ENCODE measurements at regions not wholly inside any gene's neighbourhood (a gene's known extent, or its start where the extent isn't known, plus 50 kb on each side); places are given as distances from the start of the nearest gene placed in this dataset.
"Not testable (repeated sequence)": the region's sequence is repeated elsewhere in the genome, so short reads cannot be mapped to it uniquely, and the experiment has no call there.

GRCh38 chr1:185559684-185560331, 174.4 kb upstream of the HMCN1 start:
- ATAC-seq (peak; percentile 91 to 92), DNase-seq (peak; percentile 20)

GRCh38 chr1:185559151-185559550, 175.0 kb upstream of the HMCN1 start:
- no peak for ATAC-seq

More at GRCh38 chr1:185559684-185560331, 174.4 kb upstream of the HMCN1 start:
- intact Hi-C loops (cut with DNase I) = no loop called here

GRCh38 chr1:185556561-185556960, 177.6 kb upstream of the HMCN1 start:
- DNase-seq = no peak
- no peak for ATAC-seq
- intact Hi-C loops (cut with DNase I) = no loop called here

More at GRCh38 chr1:185559151-185559550, 175.0 kb upstream of the HMCN1 start:
- DNase-seq = no peak
- intact Hi-C loops (cut with DNase I) = no loop called here

- intact Hi-C loops (cut with DNase I) = no loop called here
- ATAC-seq (no peak), DNase-seq (no peak)
Observed at GRCh38 chr1:185555743-185556142, 178.4 kb upstream of the HMCN1 start.

GRCh38 chr1:185551008-185551407, 183.2 kb upstream of the HMCN1 start:
- DNase-seq (peak; percentile 20), ATAC-seq (peak; percentile 23 to 55)
- intact Hi-C loops (cut with DNase I) = no loop called here

DNA sequence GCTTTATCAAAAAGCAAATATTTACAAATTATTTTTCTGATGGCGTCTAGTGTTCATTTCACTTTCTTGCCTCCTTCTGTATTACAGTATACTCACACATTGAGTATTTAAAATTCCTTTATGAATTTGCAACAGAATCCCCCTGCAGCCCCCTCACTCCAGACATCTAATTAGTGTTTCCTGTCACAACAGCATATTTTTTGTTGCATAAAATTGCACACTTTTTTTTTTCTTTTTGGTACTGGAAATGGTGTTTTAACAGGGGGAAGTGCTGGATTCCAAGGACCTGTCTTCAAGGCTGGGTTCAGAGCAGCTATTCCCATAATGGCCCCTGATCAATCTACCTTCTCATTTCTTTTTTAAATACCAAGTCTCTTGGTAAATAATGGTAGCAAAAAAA, 184.3 kb upstream of the HMCN1 start:
- ATAC-seq (no peak), DNase-seq (no peak)
- intact Hi-C loops (cut with DNase I) = no loop called here

- intact Hi-C loops (cut with DNase I) = no loop called here
- no peak for DNase-seq
- no peak for ATAC-seq
Observed at GRCh38 chr1:185546029-185546428, 188.2 kb upstream of the HMCN1 start.

DNA sequence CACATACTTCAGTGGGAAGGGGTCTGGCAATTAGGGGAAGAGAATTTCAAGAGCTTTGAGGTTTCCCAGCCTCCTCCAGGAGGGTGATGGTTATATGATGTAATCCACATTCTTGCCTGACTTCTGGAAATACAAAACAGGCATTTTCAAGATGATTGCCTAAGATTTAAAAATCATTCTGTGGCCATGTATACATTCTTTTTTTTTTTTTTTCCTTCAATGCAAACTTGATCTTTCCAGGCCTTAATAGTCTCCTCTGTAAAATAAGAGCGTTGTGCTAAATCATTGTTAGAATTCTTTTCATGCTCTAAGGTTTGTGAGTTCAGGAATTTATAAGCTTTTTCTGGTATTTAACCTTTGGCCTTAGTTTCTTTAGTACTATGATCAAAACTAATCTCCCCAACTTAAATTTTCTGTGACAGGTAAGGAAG, 192.3 kb upstream of the HMCN1 start:
- ATAC-seq (no peak), DNase-seq (no peak)
- intact Hi-C loops (cut with DNase I) = no loop called here

GRCh38 chr1:185540295-185540694, 193.9 kb upstream of the HMCN1 start:
- no peak for ATAC-seq
- intact Hi-C loops (cut with DNase I) = no loop called here
- DNase-seq = no peak

DNA sequence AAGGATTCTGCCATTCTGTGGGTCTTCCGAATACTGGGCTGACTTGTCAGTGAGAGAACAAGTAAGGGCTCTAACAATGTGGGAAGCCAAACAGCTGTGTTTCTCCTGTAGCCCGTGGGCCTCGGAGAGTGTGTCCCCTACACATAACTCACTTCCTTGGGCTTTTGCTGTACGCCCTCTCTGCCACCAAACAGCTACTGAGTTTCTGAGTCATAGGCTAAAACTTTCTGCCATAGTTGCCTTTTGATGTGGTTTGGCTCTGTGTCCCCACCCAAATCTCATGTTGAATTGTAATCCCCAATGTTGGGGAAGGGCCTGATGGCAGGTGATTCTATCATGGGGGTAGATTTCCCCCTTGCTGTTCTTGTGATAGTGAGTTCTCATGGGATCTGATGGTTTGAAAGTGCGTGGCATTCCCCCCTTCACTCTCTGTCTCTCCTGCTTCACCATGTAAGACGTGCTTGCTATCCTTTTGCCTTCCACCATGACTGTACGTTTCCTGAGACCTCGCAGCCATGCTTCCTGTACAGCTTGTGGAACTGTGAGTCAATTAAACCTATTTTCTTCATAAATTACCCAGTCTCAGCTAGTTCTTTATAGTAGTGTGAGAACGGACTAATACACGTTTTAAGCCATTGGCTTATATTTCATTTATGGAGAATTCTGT, 194.8 kb upstream of the HMCN1 start:
- intact Hi-C loops (cut with DNase I) = no loop called here
- DNase-seq (no peak), ATAC-seq (no peak)

DNA sequence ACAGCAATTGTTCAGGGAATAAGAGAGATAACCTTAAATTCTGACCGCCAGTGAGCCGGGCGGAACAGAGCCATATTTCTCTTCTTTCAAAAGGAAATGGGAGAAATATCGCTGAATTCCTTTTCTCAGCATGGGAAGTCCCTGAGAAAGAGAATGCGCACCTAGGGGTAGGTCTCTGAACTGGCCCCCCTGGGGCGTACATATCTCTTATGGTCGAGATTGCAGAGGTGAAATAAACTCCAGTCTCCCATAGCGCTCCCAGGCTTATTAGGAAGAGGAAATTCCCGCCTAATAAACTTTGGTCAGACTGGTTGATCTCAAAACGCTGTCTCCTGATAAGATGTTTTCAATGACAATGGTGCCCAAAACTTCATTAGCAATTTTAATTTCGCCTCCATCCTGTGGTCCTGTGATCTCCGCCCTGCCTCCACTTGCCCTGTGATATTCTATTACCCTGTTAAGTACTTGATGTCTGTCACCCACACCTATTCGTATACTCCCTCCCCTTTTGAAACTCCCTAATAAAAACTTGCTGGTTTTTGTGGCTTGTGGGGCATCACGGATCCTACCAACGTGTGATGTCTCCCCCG, 195.8 kb upstream of the HMCN1 start:
- ATAC-seq; intact Hi-C loops (cut with DNase I); DNase-seq: not testable (repeated sequence)

GRCh38 chr1:185537596-185537995, 196.6 kb upstream of the HMCN1 start:
- DNase-seq (no peak), ATAC-seq (no peak)
- intact Hi-C loops (cut with DNase I) = no loop called here

DNA sequence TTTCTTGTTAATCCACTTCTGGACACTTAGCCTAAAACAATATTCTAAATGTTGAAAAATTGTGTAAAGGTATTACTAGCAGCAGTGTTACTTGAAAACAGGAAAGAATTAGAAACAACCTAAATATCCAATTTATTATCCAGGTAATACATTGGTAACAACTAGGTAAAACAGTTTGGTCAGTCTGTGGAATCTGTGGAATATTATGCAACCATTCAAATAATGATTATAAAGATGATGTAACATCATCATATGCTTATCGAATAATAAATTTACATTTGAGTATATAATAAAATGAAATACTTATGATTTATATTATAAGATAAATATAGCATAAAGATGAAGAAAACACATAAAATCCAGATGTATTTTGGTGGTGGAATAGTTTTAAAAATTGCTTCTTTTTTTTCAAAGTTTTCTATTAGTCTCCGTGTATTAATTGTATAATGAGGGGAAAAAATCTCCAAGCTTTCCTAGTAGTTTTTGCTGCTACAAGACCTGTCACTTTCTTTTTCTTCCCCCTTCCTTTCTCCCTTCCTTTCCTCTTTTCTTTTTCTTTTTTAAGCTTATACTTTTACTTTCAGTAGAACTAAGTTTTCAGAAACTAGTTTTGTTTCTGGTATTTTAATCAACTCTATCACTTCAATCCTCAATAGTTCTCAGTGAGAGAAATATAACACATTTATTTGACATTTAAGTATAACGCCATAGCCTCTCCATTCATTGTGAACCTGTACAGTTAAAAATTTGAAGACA, 197.8 kb upstream of the HMCN1 start:
- intact Hi-C loops (cut with DNase I) = no loop called here
- DNase-seq = no peak
- no peak for ATAC-seq

DNA sequence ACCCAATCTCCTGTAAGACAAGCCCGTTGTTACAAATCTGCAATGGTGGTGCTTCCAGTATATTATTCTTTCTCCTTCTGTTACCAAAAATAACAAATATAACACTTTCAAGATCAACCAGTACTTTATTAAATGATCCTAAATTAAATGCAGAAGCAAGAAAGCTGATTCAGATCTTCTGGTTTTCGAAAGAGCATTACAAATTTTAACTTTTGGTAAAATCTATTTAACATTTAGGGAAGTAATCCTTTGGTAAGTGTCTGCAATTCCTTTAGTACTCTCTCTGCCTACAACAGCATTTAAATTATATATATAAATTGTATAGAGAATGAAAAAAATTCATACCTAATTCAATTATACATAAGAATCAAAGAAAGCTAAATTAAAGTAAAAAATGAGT, 198.6 kb upstream of the HMCN1 start:
- intact Hi-C loops (cut with DNase I) = no loop called here
- no peak for DNase-seq
- no peak for ATAC-seq

DNA sequence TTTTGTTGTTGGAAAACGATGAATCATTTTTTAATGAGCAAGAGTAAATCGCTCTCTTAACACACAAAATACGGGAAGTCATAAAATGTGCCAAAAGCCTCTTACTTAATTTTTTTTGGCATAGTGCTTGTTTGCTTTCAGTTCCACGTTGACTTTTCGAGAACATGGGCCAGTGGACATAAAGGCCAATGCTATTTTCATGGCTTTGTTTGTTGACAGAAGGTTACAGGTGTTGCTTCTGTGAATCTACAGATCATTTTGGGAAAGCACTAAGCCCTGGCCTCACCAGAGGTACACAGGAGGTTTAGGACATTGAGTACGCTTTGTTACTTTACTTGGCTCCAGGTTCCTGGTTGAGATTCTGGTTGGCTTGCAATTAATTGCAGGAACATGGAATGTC, 199.4 kb upstream of the HMCN1 start:
- intact Hi-C loops (cut with DNase I) = no loop called here
- no peak for DNase-seq
- ATAC-seq = peak; percentile 49 to 53

GRCh38 chr1:185533596-185533995, 200.6 kb upstream of the HMCN1 start:
- intact Hi-C loops (cut with DNase I) = no loop called here
- peak; percentile 21 for DNase-seq
- peak; percentile 44 to 70 for ATAC-seq

DNA sequence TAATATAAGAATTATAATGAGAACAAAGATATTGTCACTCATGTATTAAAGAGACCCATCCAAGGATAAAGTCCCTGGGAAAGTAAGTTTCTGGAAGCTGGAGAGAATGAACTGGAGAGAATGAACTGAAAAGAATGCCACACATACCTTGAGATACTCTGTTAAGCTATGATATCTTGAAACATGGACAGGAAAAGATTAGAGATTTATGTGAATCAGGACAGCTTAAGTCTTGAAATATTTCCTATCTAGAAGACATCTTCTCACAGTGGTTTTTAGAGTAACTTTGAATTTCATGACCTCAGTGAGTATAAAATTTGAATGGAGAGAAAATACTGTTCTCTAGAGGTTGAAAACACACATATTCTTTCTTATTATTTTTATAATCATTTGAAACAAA, 201.3 kb upstream of the HMCN1 start:
- DNase-seq (no peak), ATAC-seq (no peak)
- intact Hi-C loops (cut with DNase I) = no loop called here

GRCh38 chr1:185531838-185532237, 202.4 kb upstream of the HMCN1 start:
- intact Hi-C loops (cut with DNase I) = no loop called here
- DNase-seq (no peak), ATAC-seq (no peak)

DNA sequence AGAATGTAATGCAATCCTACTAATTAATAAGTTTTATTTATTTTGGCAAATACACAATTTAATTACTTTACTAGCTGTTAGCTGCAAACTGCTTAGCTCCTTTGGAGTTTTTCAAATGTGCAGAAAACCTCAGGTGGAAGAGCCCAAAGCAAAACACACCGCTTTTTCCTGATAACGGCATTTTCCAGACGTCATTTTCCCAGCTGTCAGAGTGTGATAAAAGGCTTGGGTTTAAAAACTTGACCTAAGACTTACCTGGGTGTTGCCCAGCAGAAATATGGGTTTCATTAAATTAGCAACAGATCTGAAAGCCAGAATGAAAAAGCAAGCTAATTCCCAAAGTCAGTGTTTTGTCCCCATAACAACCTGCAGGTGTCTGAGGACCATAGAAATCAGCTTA, 204.0 kb upstream of the HMCN1 start:
- intact Hi-C loops (cut with DNase I) = no loop called here
- DNase-seq = no peak

DNA sequence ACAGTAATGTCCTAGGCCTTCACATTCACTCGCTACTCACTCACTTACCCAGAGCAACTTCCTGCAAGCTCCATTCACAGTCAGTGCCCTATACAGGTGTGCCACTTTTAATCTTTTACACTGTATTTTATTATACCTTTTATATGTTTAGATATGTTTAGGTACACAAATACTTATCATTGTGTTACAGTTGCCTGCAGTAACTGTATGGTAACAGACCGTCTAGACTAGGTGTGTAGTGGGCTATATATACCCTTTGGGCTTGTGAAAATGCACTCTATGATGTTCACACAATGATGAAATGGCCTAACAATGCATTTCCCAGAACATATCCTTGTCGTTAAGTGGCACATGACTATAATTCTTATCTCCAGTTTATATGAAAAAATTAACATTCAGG, 204.5 kb upstream of the HMCN1 start:
- ATAC-seq (no peak), DNase-seq (no peak)
- intact Hi-C loops (cut with DNase I) = no loop called here

More for the DNA sequence above, 204.0 kb upstream of the HMCN1 start:
- no peak for ATAC-seq

Data from left cardiac atrium (tissue), 4 donors.